ENCODE measurements at regions not wholly inside any gene's neighbourhood (a gene's known extent, or its start where the extent isn't known, plus 50 kb on each side); places are given as distances from the start of the nearest gene placed in this dataset.
"Not testable (repeated sequence)": the region's sequence is repeated elsewhere in the genome, so short reads cannot be mapped to it uniquely, and the experiment has no call there.

DNA sequence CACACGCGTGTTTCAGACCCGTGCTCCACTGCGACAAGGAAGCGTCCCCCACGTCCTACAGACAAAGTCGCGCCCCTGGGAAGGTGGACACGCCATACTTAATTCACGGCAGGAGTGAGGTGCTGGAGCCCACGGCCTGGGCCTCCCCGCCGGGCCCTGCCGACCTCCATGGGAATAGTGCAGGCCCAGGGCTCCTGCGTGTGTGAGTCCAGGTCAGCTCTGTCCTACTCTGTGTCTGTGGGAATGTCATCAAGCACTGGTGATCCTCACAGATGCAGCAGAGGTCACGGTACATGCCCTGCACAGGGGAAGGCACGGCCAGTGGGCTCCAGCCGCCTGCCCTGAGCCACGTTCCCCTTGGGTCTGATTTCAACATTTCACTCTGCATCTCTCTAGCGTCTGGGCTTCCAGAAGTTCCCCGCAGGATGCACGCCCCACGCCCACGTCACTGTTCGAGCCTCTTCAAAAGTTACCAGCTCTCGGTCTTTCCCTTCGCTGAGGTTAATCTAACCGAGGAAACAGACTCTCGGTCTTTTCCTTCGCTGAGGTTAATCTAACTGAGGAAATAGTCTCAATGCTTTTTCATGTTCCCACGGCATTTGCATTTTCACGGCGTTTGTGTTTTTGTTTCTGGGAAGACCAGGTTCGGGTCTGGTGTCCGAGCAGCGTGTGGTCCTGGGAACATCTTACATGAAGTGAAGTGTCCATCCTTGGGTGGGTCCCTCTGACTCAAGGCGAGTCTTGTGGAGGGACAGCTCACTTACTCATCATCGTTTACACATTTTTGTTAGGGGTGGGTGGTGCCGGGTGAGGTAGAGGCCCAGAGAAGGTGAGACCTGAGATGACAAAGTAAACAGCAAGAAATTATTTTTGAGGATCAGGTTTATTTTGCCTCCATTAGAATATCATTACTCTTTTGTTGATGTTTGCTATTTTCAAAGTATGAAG, 157.3 kb upstream of the ALKAL2 start:
- no peak for DNase-seq

DNA sequence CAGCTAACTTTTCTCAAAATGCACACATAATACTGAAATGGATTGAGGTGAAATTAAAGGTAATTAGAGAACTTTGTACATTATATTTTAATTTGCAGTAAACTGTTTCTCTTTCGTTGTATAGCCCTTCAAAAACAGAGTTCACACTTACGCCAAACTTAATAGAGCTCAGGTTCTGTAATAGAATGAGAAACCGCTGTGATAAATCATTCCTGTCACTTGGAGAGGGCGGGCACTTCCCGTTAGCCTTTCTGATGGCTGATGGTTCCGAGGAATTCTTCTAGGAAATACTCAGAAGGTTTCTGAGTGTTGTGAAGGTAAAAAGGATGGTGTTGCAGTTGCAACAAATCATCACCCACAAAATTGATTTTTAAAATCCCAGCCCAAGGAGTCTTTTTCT, 155.8 kb upstream of the ALKAL2 start:
- no peak for DNase-seq

GRCh38 chr2:443216-443615, 155.3 kb upstream of the ALKAL2 start:
- no peak for DNase-seq

- no peak for DNase-seq
Observed at GRCh38 chr2:441258-442022, 153.5 kb upstream of the ALKAL2 start.

GRCh38 chr2:440403-440740, 152.5 kb upstream of the ALKAL2 start:
- DNase-seq, result no peak

- DNase-seq, result no peak
Observed at GRCh38 chr2:439556-440402, 151.9 kb upstream of the ALKAL2 start.

- no peak for DNase-seq
Observed at GRCh38 chr2:439077-439476, 151.2 kb upstream of the ALKAL2 start.

GRCh38 chr2:437756-438393, 150.0 kb upstream of the ALKAL2 start:
- DNase-seq, result peak; percentile 34

GRCh38 chr2:437180-437579, 149.3 kb upstream of the ALKAL2 start:
- no peak for DNase-seq

DNA sequence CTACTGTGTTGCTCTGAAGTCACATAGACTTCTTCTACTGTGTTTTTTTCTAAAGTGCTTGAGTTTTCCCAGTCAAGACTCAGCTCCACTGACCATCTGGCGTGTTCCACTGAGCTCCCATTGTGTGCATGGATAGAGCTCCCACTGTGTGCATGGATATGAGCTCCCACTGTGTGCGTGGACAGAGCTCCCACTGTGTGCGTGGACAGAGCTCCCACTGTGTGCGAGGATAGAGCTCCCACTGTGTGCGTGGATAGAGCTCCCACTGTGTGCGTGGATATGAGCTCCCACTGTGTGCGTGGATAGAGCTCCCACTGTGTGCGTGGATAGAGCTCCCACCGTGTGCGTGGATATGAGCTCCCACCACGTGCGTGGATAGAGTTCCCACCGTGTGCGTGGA, 148.3 kb upstream of the ALKAL2 start:
- DNase-seq, result no peak

DNA sequence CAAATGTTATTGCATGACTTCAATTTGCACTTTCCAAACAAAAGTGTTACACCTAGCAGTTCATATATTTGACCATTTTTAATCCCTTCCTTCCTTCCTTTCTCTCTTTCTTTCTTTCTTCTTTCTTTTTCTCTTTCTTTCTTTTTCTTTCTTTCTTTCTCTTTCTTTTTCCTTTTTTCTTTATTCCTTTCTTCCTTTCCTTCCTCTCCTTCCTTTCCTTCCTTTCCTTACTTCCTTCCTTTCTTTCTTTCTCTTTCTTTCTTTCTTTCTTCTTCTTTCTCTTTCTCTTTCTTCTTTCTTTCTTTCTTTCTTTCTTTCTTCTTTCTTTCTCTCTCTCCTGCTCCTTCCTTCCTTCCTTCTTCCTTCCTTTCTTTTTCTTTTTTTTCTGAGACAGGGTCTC, 146.7 kb upstream of the ALKAL2 start:
- DNase-seq, result no peak

DNA sequence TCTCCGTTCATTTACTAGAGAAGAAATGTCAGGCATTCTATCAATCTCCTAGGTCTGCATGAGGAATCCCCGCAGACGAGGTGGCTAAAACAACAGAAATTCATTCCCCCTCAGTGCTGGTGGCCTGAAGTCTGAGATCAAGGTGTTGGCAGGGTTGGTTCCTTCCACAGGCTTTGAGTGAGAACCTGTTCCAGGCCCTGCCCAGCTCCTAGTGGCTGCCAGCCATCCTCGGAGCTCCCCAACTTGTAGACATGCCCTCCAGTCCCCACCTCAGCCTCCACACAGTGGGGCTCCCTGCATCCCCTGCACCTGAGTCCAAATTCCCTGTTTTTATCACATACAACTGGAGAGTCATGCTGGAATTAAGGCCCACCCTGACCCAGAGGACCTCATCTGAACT, 145.3 kb upstream of the ALKAL2 start:
- no peak for DNase-seq

GRCh38 chr2:430291-431040, 142.6 kb upstream of the ALKAL2 start:
- no peak for DNase-seq

- DNase-seq, result no peak
Observed at GRCh38 chr2:429575-430254, 141.8 kb upstream of the ALKAL2 start.

DNA sequence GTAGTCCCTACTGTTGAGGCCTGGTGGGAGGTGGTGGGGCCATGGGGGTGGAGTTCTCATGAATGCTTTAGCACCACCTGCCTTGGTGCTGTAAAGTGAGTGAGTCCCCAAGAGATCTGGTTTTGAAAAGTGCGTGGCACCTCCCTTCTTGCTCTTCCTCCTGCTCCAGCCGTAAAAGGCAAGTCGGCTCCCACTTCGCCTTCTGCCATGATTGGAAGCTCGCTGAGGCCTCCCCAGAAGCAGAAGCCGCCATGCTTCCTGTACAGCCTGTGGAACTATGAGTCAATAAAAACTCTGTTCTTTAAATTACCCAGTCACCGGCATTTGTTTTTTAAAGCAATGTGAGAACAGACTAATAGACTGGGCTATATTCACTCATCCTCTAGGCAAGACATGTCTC, 141.3 kb upstream of the ALKAL2 start:
- no peak for DNase-seq

DNA sequence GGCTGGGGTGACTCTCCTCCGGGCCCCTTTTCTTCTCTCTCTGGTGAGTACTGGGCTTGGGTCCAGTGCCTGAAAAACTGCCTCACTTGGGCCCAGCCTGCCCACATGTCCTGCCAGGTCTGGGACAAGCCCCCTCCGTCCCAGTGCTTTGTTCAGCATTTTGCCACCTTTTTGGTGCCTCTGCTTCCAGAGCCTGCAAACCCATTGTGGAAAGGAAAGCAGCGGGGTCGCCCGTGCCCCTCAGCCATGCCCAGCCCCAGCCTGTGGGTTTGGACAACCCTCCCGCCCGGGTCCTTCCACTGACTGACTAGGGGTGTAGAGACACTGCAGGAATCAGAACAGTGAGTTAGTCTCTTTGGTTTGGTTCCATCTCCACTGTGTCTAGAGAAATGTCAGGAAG, 140.7 kb upstream of the ALKAL2 start:
- DNase-seq, result no peak

GRCh38 chr2:426696-427095, 138.8 kb upstream of the ALKAL2 start:
- DNase-seq, result not testable (repeated sequence)

DNA sequence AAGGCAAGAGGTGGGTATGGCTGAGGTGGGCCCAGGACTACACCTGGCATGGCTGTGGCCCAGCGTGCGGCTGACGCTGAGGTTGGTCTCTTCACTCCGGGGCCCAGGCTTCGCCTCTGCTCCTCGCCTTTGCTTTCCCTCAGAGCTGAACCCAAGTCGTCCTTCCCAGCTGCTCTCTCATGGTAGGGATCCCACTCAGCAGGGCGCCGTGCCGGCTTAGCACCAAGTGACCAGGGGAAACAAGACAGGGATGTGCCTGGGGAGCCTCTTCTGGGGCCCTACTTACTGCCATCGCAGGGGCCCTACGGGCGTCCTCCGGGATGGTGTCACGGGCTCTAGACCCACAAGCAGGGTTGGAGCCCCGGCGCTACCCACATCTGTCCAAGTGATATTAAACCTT, 138.1 kb upstream of the ALKAL2 start:
- DNase-seq, result no peak

GRCh38 chr2:425243-425642, 137.4 kb upstream of the ALKAL2 start:
- DNase-seq, result no peak

GRCh38 chr2:424306-425171, 136.6 kb upstream of the ALKAL2 start:
- DNase-seq, result no peak

Measured in KG1 (cell line).